Vagina (tissue), 2 donors: ENCODE measurements at regions not wholly inside any gene's neighbourhood (a gene's known extent, or its start where the extent isn't known, plus 50 kb on each side); places are given as distances from the start of the nearest gene placed in this dataset.

ENCODE experiments used
- DNase-seq, 2 donors: peaks; one replicate each; pipeline ENCODE4 v3.0.0-alpha.2; 2017; ENCODE audit errors: extremely low spot score in 2 of 2
- H3K27ac ChIP-seq: fragments of 200-600 bp; sonication (generic); one replicate; pipeline ENCODE4 v1.5.1; 2019
- H3K27me3 ChIP-seq: fragments of 200-600 bp; sonication (generic); one replicate; pipeline ENCODE4 v1.5.1; 2019
- H3K36me3 ChIP-seq, 2 donors: fragments of 200-600 bp; sonication (generic); one replicate each; pipeline ENCODE4 v1.5.1; 2017 to 2019
- H3K4me1 ChIP-seq: fragments of 200-600 bp; sonication (generic); one replicate; pipeline ENCODE4 v1.5.1; 2019
- H3K4me3 ChIP-seq, 2 donors: fragments of 200-600 bp; sonication (generic); 1 replicate in 1 of 2; 2 replicates in 1 of 2; pipeline ENCODE4 v1.5.1; 2016 to 2019
- H3K9me3 ChIP-seq: fragments of 200-600 bp; sonication (generic); one replicate; pipeline ENCODE4 v1.5.1; 2019
- POLR2A ChIP-seq, 2 donors: fragments of 450-650 bp; IDR thresholded peaks; one replicate each; pipeline ENCODE4 v1.6.1; 2017; ENCODE audit warnings: antibody characterized with exemption in 2 of 2, mild to moderate bottlenecking in 2 of 2, moderate library complexity in 2 of 2
- POLR2AphosphoS5 ChIP-seq, 2 donors: sonication (generic); formaldehyde crosslinking; IDR thresholded peaks; one replicate each; pipeline ENCODE4 v1.9.0; 2017; ENCODE audit warnings: antibody characterized with exemption in 2 of 2, mild to moderate bottlenecking in 2 of 2, low read depth in 1 of 2; ENCODE audit not compliant: insufficient read depth in 1 of 2
- intact Hi-C: fragments of 100-400 bp; cut with DNase I; formaldehyde crosslinking; loops from one replicate; pipeline ENCODE4 v1.15.1; 2023
- TF ChIP-seq, protein P1 (sequence below), 3 experiments: fragments of 450-650 bp in 2 of 3; fragments of 200-600 bp in 1 of 3; sonication (generic) in 1 of 3; IDR thresholded peaks; one replicate each; pipeline ENCODE4 v1.5.1; 2017 to 2019; ENCODE audit warnings: antibody characterized with exemption in 3 of 3, mild to moderate bottlenecking in 2 of 3, moderate library complexity in 2 of 3

DNA sequence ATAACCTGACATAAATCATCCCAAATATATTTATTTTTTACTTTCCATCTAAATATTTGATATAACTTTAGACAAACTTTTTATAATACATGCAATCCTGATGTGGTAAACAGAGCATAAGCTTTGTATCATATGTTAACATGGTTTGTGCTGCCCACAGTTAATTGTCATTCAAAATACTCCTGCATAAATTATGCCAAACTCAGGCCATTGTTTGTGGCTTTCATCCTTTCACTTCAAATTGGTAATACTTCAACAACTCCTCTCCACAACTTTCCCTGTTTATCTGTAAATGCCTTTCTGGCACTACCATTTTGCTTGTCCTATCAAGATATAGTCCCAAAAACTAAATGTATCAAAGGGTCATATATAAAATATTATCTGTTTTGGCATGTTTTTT, 586.7 kb downstream of the HINT1 start:
- Histone ChIP-seq H3K4me1 (no peaks in the 10 kb centered on the region), H3K36me3 (no peaks in the 10 kb centered on the region), H3K9me3 (no peaks in the 10 kb centered on the region), H3K27ac (no peak overlapping the region), H3K27me3 (no peaks in the 10 kb centered on the region), H3K4me3 (no peak overlapping the region)
- DNase-seq: no peak
- intact Hi-C loops: no loop called here
- TF ChIP-seq POLR2A (IDR thresholded peaks at IDR 0.05) (no peak), POLR2AphosphoS5 (IDR thresholded peaks at IDR 0.05; ENCODE audit: insufficient read depth in 1 of 2, low read depth in 1 of 2) (no peak)
- TF ChIP-seq, protein P1, sequence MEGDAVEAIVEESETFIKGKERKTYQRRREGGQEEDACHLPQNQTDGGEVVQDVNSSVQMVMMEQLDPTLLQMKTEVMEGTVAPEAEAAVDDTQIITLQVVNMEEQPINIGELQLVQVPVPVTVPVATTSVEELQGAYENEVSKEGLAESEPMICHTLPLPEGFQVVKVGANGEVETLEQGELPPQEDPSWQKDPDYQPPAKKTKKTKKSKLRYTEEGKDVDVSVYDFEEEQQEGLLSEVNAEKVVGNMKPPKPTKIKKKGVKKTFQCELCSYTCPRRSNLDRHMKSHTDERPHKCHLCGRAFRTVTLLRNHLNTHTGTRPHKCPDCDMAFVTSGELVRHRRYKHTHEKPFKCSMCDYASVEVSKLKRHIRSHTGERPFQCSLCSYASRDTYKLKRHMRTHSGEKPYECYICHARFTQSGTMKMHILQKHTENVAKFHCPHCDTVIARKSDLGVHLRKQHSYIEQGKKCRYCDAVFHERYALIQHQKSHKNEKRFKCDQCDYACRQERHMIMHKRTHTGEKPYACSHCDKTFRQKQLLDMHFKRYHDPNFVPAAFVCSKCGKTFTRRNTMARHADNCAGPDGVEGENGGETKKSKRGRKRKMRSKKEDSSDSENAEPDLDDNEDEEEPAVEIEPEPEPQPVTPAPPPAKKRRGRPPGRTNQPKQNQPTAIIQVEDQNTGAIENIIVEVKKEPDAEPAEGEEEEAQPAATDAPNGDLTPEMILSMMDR (IDR thresholded peaks at IDR 0.05): no peak

DNA sequence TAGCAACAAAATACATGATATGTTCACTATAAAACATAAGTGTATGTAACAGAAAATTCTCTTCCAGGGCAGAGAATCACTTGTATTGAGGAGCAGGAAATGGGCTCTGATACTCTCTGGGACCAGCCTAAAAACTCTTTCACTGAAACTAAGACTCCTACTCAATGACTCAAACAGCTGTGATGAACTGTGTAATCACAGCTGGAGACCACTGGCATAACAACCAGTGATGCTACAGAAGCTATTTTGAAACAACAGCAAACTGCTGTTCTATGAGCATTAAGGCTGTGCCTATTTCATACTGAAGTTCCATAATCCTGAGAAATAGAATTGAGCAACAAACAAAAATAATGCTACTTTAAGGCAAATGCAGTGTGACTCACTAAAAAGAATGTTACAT, 594.0 kb downstream of the HINT1 start:
- no peaks in the 10 kb centered on the region for H3K36me3 ChIP-seq
- H3K4me1 ChIP-seq: no peaks in the 10 kb centered on the region
- no peak overlapping the region for H3K4me3 ChIP-seq
- no peaks in the 10 kb centered on the region for H3K27me3 ChIP-seq
- DNase-seq: no peak
- no peak overlapping the region for H3K27ac ChIP-seq
- intact Hi-C loops: no loop called here
- TF ChIP-seq POLR2A (IDR thresholded peaks at IDR 0.05) (no peak), POLR2AphosphoS5 (IDR thresholded peaks at IDR 0.05; ENCODE audit: insufficient read depth in 1 of 2, low read depth in 1 of 2) (no peak)
- TF ChIP-seq, protein P1 (IDR thresholded peaks at IDR 0.05): no peak
- no peaks in the 10 kb centered on the region for H3K9me3 ChIP-seq

DNA sequence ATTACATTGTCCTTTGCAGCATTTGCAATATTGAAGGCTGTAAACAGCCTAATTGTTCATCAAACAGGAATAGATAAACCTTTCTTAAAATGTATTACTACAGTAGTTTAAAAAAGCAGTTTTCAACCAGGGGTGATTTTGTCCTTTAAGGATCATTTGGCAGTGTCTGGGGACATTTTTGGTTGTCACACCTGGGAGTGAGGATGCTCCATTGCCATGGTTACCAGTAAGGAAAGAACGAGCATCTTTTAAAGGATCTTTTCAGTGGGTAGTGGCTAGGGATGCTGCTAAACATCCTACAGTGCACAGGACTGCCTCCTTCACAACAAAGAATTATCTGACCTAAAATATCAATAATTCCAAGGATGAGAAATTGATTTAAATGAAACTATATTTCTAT, 596.3 kb downstream of the HINT1 start:
- Histone ChIP-seq H3K27me3 (no peaks in the 10 kb centered on the region), H3K36me3 (no peaks in the 10 kb centered on the region), H3K27ac (no peak overlapping the region), H3K4me3 (no peak overlapping the region), H3K9me3 (no peaks in the 10 kb centered on the region), H3K4me1 (no peaks in the 10 kb centered on the region)
- TF ChIP-seq, protein P1 (IDR thresholded peaks at IDR 0.05): no peak
- TF ChIP-seq POLR2A (IDR thresholded peaks at IDR 0.05) (no peak), POLR2AphosphoS5 (IDR thresholded peaks at IDR 0.05; ENCODE audit: insufficient read depth in 1 of 2, low read depth in 1 of 2) (no peak)
- DNase-seq: no peak
- intact Hi-C loops: no loop called here

DNA sequence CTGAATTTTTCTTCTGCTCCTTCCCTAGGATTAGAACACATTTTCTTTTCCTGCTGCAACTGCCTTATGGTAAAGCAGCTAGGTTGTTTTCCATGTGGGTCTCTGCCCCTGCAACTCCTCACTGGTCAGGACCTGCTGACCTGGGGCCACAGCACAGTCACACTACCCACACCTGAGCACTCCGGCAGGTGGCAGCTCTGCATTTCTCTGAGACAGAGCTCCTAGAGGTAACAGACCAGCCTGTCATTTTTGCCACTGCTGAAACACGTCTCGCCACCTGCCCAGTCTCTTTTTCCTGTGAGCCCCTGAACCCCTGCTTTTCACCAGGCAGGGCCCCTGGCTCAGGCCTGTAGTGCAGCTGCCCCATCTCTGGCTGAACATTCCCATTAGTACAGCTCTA, 609.6 kb downstream of the HINT1 start:
- intact Hi-C loops: no loop called here
- Histone ChIP-seq H3K9me3 (no peaks in the 10 kb centered on the region), H3K27me3 (no peaks in the 10 kb centered on the region), H3K36me3 (no peaks in the 10 kb centered on the region), H3K4me3 (no peak overlapping the region), H3K4me1 (peaks cover 2% of the 10 kb centered on the region), H3K27ac (no peak overlapping the region)
- no peak for TF ChIP-seq POLR2A (IDR thresholded peaks at IDR 0.05)
- TF ChIP-seq POLR2AphosphoS5 (IDR thresholded peaks at IDR 0.05; ENCODE audit: insufficient read depth in 1 of 2, low read depth in 1 of 2): no peak
- TF ChIP-seq, protein P1 (IDR thresholded peaks at IDR 0.05): no peak
- DNase-seq: no peak

DNA sequence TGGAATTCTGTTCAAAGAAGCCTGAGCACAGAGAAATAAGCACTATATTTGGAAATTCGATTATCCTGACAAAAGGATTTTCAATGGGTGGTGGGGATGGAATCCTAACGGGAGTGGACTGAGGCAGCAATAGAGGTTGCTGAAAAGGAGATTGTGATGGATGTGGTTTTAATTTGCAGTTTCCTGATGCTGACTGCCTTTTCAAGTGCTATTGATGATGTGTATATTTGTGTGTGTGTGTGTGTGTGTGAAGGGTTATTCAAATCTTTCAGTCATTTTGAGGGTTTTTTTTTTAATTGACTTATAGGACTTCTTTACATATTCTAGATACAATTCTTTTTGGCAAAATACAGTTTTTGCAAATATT, 614.5 kb downstream of the HINT1 start:
- Histone ChIP-seq H3K36me3 (no peaks in the 10 kb centered on the region), H3K4me3 (no peak overlapping the region), H3K27ac (no peak overlapping the region), H3K27me3 (no peaks in the 10 kb centered on the region), H3K9me3 (no peaks in the 10 kb centered on the region), H3K4me1 (peaks cover 6% of the 10 kb centered on the region)
- intact Hi-C loops: loop anchor here (5.0 kb wide), 1 partner anchor 582 kb away; no protein-coding TSS in a partner anchor
- TF ChIP-seq POLR2A (IDR thresholded peaks at IDR 0.05): no peak
- no peak for TF ChIP-seq POLR2AphosphoS5 (IDR thresholded peaks at IDR 0.05; ENCODE audit: insufficient read depth in 1 of 2, low read depth in 1 of 2)
- TF ChIP-seq, protein P1 (IDR thresholded peaks at IDR 0.05): no peak
- no peak for DNase-seq
